Heart left ventricle (tissue), 13 donors: ENCODE measurements at regions not wholly inside any gene's neighbourhood (a gene's known extent, or its start where the extent isn't known, plus 50 kb on each side); places are given as distances from the start of the nearest gene placed in this dataset.

Source experiments
- CTCF ChIP-seq, 12 donors: fragments of 200-600 bp; sonication (generic) in 4 of 12; IDR thresholded peaks; one replicate each; pipeline versions ENCODE4 v1.5.0 to v1.8.0; 2018 to 2022; ENCODE audit warnings: antibody characterized with exemption in 12 of 12, mild to moderate bottlenecking in 5 of 12
- POLR2A ChIP-seq, 2 donors: fragments of 450-650 bp; IDR thresholded peaks; one replicate each; pipeline ENCODE4 v1.6.1; 2017; ENCODE audit warnings: antibody characterized with exemption in 2 of 2, mild to moderate bottlenecking in 2 of 2, moderate library complexity in 2 of 2
- donor health status: ischemic (EF 13 %, LVEDD 7.1; RV severe dilation, severe dysfunction).
- donor health status: DM: no; HTN: yes; CAD: no.
- donor health status: DM: no; HTN: no; CAD: no.
- donor health status: ischemic (EF 25% LVEDD 6.9; RV normal size, moderate dysfunction).
- donor health status: ischemic (EF 25% LVEDD 5.7; RV mildly dilated, moderate dysfunction).
- donor health status: ischemic (EF 35%, LVEDD 5.7; RV mildly dilated, moderate dysfunction).
- donor health status: nonischemic (EF 11% LVEDD 7.7; RV severe dilation, severe dysfunction).
- donor health status: DM: yes; HTN: yes; CAD: no.
- donor health status: PGD.
- donor health status: ischemic (EF 29% LVEDD 5.4; RV normal size, mild dysfunction).
- donor health status: nonischemic (EF 23%, LVEDD 6.1; RV moderate dilation, normal function).

- no peak for TF ChIP-seq CTCF (IDR thresholded peaks at IDR 0.05)
- no peak for TF ChIP-seq POLR2A (IDR thresholded peaks at IDR 0.05)
Observed at GRCh38 chr21:13368200-13368599, 241.4 kb upstream of the POTED start.
